HFF-Myc (cell line): ENCODE measurements at regions not wholly inside any gene's neighbourhood (a gene's known extent, or its start where the extent isn't known, plus 50 kb on each side); places are given as distances from the start of the nearest gene placed in this dataset.

Experiments used
- DNase-seq: peaks from one replicate; pipeline ENCODE4 v3.0.0-alpha.2; 2011; ENCODE audit warnings: low read depth; ENCODE audit errors: extremely low read depth
- H3K4me3 ChIP-seq: replicated peaks from 2 replicates; pipeline ENCODE4 v1.5.1; 2011; ENCODE audit warnings: low read depth, mild to moderate bottlenecking, control low read depth, low read length
- CTCF ChIP-seq: IDR thresholded peaks from 2 replicates; pipeline ENCODE4 v1.5.1; 2012; ENCODE audit warnings: mild to moderate bottlenecking, low read depth, low read length, control low read depth; ENCODE audit errors: missing control alignments

- no peak overlapping the region for H3K4me3 ChIP-seq
- DNase-seq, result no peak
- no peak for TF ChIP-seq CTCF
Observed at GRCh38 chr12:124726596-124727263, 136.9 kb downstream of the SCARB1 start.

GRCh38 chr12:124725597-124726237, 137.9 kb downstream of the SCARB1 start:
- no peak for TF ChIP-seq CTCF
- no peak for DNase-seq
- H3K4me3 ChIP-seq, result no peak overlapping the region

- H3K4me3 ChIP-seq, result no peak overlapping the region
- TF ChIP-seq CTCF, result no peak
- DNase-seq, result no peak
Observed at GRCh38 chr12:124725099-124725498, 138.6 kb downstream of the SCARB1 start.

- DNase-seq, result no peak
- TF ChIP-seq CTCF, result no peak
- H3K4me3 ChIP-seq, result no peak overlapping the region
Observed at GRCh38 chr12:124722878-124723277, 140.8 kb downstream of the SCARB1 start.

- TF ChIP-seq CTCF, result no peak
- no peak overlapping the region for H3K4me3 ChIP-seq
- DNase-seq, result no peak
Observed at GRCh38 chr12:124721501-124722162, 142.0 kb downstream of the SCARB1 start.

GRCh38 chr12:124720681-124721500, 142.8 kb downstream of the SCARB1 start:
- no peak overlapping the region for H3K4me3 ChIP-seq
- TF ChIP-seq CTCF, result no peak
- DNase-seq, result no peak
